MM.1S (cell line): ENCODE measurements at regions not wholly inside any gene's neighbourhood (a gene's known extent, or its start where the extent isn't known, plus 50 kb on each side); places are given as distances from the start of the nearest gene placed in this dataset.

Experiments
- CTCF ChIP-seq: fragments of 300-600 bp; sonication (generic); IDR thresholded peaks from 2 replicates; pipeline ENCODE4 v1.5.1; 2016; ENCODE audit warnings: antibody characterized with exemption, low read length, mixed read lengths
- EZH2 ChIP-seq: fragments of 300-600 bp; sonication (generic); optimal IDR thresholded peaks from 2 replicates; pipeline ENCODE3; 2017; ENCODE audit warnings: low read depth, mild to moderate bottlenecking, antibody characterized with exemption, low read length, mixed read lengths
- EZH2phosphoT487 ChIP-seq: fragments of 300-600 bp; sonication (generic); IDR thresholded peaks from 2 replicates; pipeline ENCODE4 v1.6.1; 2018; ENCODE audit warnings: antibody characterized with exemption, low read length

DNA sequence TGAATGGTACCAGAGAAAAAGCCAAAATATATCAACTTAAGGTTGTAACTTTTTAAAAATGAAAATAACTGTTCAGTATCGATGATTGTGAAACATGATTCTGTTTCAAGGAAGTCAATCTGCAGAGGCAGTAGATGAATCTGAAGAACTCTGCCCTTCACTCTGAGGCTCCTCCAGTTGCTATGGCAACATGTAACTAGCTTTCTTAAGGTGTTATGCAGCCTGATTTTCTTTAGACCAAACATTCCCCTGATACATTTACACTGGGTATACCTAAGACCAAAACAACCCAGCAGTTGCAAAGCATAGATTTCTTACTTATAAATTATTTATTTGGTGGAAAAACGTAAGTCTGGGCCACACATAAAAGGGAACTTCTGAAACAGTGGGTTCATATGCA lies 133.6 kb upstream of the RASGEF1B start:
- TF ChIP-seq CTCF (no peak), EZH2 (no peak), EZH2phosphoT487 (no peak)
